ENCODE measurements at regions not wholly inside any gene's neighbourhood (a gene's known extent, or its start where the extent isn't known, plus 50 kb on each side); places are given as distances from the start of the nearest gene placed in this dataset.

- TF ChIP-seq, protein P1, sequence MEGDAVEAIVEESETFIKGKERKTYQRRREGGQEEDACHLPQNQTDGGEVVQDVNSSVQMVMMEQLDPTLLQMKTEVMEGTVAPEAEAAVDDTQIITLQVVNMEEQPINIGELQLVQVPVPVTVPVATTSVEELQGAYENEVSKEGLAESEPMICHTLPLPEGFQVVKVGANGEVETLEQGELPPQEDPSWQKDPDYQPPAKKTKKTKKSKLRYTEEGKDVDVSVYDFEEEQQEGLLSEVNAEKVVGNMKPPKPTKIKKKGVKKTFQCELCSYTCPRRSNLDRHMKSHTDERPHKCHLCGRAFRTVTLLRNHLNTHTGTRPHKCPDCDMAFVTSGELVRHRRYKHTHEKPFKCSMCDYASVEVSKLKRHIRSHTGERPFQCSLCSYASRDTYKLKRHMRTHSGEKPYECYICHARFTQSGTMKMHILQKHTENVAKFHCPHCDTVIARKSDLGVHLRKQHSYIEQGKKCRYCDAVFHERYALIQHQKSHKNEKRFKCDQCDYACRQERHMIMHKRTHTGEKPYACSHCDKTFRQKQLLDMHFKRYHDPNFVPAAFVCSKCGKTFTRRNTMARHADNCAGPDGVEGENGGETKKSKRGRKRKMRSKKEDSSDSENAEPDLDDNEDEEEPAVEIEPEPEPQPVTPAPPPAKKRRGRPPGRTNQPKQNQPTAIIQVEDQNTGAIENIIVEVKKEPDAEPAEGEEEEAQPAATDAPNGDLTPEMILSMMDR (IDR thresholded peaks at IDR 0.05) = no peak
- TF ChIP-seq POLR2A (IDR thresholded peaks at IDR 0.05) = no peak
These were observed 122.4 kb upstream of the SLC4A4 start for GRCh38 chr4:71216316-71216959.
